GM12864 (cell line): ENCODE measurements at regions not wholly inside any gene's neighbourhood (a gene's known extent, or its start where the extent isn't known, plus 50 kb on each side); places are given as distances from the start of the nearest gene placed in this dataset.

Experiments used
- DNase-seq: peaks from one replicate; pipeline ENCODE4 v3.0.0-alpha.2; 2011; ENCODE audit warnings: low read depth
- H3K4me3 ChIP-seq: 2 replicates; pipeline ENCODE4 v1.5.1; 2011; ENCODE audit warnings: mild to moderate bottlenecking, low read depth, low read length, control low read depth
- TF ChIP-seq, protein P1 (sequence below): IDR thresholded peaks from 2 replicates; pipeline ENCODE4 v1.5.1; 2011; ENCODE audit warnings: low read depth, mild to moderate bottlenecking, moderate library complexity, low read length, control low read depth, inconsistent platforms; ENCODE audit errors: missing control alignments

DNA sequence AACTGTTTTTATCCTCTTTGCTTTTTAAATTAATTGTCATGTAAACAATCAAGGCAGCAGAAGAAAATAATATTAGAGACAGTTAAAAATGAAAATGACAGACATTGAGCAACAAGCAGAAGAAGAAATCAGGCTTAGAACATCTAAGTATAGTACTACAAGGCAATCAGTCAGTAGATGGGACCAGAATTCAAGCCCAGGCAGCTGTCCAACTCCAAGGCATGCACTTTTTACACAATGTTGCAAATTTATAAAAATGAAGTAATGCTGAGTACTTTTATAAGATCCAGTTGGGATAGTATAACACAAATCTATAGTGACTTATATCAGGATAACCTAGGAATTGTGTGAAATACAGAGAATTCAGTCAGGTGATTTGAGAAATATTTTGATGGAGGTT lies 2815.8 kb downstream of the PCDH9 start:
- no peak overlapping the region for H3K4me3 ChIP-seq
- TF ChIP-seq, protein P1, sequence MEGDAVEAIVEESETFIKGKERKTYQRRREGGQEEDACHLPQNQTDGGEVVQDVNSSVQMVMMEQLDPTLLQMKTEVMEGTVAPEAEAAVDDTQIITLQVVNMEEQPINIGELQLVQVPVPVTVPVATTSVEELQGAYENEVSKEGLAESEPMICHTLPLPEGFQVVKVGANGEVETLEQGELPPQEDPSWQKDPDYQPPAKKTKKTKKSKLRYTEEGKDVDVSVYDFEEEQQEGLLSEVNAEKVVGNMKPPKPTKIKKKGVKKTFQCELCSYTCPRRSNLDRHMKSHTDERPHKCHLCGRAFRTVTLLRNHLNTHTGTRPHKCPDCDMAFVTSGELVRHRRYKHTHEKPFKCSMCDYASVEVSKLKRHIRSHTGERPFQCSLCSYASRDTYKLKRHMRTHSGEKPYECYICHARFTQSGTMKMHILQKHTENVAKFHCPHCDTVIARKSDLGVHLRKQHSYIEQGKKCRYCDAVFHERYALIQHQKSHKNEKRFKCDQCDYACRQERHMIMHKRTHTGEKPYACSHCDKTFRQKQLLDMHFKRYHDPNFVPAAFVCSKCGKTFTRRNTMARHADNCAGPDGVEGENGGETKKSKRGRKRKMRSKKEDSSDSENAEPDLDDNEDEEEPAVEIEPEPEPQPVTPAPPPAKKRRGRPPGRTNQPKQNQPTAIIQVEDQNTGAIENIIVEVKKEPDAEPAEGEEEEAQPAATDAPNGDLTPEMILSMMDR: no peak
- DNase-seq: no peak

DNA sequence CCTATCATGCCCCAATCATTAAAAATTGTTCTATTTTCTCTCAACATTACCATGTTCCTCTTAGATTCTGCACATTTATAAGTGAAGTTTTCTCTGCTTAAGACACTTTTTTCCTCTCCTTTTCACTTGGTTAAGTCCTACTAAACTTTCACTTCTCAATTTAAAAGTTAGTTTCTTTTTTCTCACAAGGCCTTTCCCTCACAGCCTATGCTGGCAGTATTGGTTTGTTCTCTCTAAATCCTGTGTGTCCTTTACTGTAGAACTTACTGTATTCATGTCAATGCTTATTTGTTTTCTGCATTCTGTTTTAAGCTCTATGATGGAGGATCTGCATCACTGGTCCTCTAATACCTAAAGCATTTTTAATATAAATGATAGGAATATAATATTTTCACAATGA lies 2816.6 kb downstream of the PCDH9 start:
- no peak for DNase-seq
- TF ChIP-seq, protein P1: no peak
- H3K4me3 ChIP-seq: no peak overlapping the region

DNA sequence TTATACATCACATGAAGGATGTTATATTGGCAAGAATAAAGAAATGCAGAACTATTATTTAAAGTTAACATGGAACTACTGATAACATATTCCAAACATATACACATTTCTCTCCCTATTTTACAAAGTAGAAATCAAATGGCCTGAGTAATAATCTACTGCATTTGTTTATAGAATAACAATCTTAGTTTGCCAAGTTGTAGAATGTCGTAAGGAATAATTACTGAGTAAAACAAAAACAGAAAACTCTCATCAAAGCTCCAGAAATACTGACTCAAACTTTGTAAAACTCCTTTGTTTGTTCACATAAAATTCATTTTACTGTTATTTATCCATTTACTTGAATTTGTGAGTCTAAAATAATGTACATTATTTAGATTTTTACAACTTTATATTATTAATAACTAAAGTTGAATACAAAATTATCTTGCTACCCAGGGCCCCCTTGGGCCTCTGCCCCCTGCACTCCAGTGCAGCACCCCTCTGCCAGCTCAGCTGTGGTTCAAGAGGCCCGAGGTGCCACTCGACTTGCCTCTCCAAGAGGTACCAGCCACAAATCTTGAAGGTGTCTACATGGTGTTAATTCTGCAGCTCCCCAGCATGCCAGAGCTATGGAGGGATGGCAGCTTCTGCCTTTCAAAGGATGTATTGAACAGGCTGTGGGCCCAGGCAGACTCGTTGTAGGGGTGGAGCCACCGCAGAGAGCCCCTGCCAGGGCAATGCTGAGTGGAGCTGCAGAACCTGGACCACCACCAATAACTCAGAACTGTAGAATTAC lies 2819.7 kb downstream of the PCDH9 start:
- TF ChIP-seq, protein P1: no peak
- no peak overlapping the region for H3K4me3 ChIP-seq
- no peak for DNase-seq

DNA sequence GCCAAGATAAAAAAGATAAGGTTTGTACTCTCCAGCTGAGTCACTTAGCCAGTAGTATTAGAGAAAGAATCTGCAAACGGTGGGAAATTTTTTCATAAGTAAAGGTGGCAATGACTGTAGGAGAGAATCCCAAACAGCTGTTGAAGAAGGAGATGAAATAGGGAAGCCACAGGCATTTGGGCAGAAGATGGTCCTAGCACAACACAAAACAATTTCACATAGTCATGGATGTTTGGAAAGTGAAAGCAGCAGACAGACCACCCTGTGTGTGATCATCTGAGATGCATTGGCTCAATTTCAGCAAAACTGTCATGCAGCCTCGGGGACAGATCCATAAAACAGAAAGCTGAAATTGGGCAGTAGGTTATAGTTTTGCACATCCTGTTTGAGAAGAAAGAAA lies 2832.4 kb downstream of the PCDH9 start:
- no peak overlapping the region for H3K4me3 ChIP-seq
- TF ChIP-seq, protein P1: no peak
- no peak for DNase-seq

DNA sequence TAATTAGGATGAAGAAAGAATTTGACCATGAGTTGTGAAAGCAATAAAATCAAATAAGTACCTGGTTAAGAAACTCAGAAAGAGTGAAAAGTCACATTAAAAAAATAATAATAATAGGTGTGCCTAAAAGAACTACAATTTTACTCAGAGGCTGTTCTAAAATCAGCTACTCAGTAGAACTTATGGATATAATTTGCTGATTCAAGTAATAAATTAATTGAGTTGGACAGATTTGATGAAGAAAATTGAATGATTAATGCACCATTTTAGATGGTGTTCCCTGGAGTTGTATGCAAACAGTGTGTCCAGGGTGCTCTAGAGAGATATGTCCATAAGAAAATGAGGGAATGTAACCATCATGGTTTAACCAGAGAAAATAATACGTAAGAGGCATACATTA lies 2852.5 kb downstream of the PCDH9 start:
- TF ChIP-seq, protein P1: no peak
- DNase-seq: no peak
- no peak overlapping the region for H3K4me3 ChIP-seq

DNA sequence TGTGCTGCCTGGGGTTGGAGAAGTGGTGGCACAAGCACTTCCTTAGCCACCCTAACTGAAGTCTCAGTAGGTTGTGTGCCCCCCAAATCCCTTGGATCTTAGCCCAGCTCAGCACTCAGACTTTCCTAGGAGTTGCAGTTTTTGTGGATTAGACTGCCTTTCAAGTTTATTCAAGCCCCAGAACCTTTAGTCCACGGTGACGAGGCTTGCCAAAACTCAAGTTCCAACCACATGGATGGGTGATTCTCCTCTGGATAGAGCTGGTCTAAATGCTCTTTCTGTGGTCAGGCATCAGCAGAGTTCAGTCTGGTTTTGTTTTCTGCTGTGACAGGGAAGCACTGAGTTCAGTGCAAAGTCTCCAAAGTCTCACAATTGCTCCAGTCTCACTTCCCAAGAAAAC lies 2858.7 kb downstream of the PCDH9 start:
- no peak for DNase-seq
- TF ChIP-seq, protein P1: no peak
- H3K4me3 ChIP-seq: no peak overlapping the region

DNA sequence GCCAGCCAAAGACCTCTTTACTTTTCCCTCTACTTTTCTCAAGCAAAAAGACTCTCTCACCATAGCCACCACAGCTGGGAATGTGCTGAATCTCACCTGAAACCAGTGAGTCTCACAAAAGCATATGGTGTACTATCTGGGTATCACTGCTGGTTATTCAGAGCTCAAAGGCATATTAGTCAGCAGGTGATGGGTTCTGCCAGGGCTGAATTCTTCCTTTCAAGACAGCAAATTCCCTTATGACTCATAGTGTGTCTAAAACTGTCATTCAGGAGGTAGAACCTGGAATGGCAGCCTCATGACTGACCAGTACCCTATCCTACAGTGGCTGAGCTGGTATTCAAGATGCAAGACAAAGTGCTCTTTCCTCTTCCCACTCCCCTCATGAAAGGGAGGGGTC lies 2859.1 kb downstream of the PCDH9 start:
- DNase-seq: no peak
- TF ChIP-seq, protein P1: no peak
- H3K4me3 ChIP-seq: no peak overlapping the region
